ENCODE measurements at regions not wholly inside any gene's neighbourhood (a gene's known extent, or its start where the extent isn't known, plus 50 kb on each side); places are given as distances from the start of the nearest gene placed in this dataset.

DNA sequence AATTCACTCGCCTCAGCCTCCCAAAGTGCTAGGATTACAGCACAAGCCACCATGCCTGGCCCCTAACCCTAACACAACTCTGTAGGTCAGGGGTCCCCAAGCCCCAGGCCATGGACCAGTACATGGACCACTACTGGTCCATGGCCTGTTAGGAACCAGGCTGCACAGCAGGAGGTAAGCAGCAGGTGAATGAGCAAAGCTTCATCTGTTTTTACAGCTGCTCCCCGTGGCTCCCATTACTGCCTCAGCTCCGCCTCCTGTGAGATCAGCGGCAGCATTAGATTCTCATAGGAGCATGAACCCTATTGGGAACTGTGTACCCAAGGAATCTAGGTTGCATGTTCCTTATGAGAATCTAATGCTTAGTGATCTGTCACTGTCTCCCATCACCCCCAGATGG is 201.7 kb downstream of the NRP2 start:
- H3K36me3 ChIP-seq (ENCODE audit: control insufficient read depth, insufficient read depth, low read length), result no peaks in the 10 kb centered on the region
- no peak for DNase-seq
- H3K9me3 ChIP-seq (ENCODE audit: control insufficient read depth, low read length), result no peaks in the 10 kb centered on the region
- no peak overlapping the region for H3K4me3 ChIP-seq (ENCODE audit: insufficient read depth, low read depth, low read length, poor library complexity, severe bottlenecking)
- no peak overlapping the region for H3K27ac ChIP-seq (ENCODE audit: insufficient read depth, low read length, poor library complexity, severe bottlenecking)
- H3K27me3 ChIP-seq (replicated peaks; ENCODE audit: control insufficient read depth, insufficient read depth, low read length, poor library complexity, severe bottlenecking), result no peaks in the 10 kb centered on the region
- H3K4me1 ChIP-seq (ENCODE audit: control insufficient read depth, insufficient read depth, low read length, poor library complexity, severe bottlenecking), result no peaks in the 10 kb centered on the region

DNA sequence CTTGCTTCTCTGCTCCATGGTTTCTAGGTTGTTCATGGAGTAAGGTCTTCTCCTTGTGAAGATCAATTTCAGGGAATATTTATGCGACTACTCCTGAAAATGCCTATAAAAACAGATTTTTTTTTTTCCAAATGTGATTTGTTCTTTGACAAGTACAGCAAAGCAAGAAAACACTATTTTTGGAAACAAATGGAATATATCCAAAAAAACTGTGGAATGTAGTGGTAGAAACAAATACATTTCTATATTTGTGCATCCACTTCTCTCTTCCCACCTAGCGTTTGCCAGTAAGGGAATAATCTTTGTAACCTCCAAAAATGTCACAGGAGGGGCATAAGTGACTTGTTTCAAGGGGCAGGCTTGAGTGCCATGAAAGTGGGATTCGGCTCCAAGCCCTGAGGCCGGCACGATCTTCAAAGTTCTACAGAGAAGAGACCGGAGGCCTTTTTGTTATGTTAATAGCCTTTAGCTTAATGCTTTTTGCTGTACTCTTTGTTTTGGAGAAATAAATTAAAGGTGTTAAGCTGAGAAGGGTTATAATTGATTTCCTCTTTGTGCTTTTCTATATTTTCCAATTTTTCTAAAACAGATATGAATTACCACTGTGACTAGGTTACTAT is 200.6 kb downstream of the NRP2 start:
- DNase-seq, result no peak
- Histone ChIP-seq H3K4me1 (ENCODE audit: control insufficient read depth, insufficient read depth, low read length, poor library complexity, severe bottlenecking) (no peaks in the 10 kb centered on the region), H3K27ac (ENCODE audit: insufficient read depth, low read length, poor library complexity, severe bottlenecking) (no peak overlapping the region), H3K9me3 (ENCODE audit: control insufficient read depth, low read length) (no peaks in the 10 kb centered on the region), H3K36me3 (ENCODE audit: control insufficient read depth, insufficient read depth, low read length) (no peaks in the 10 kb centered on the region), H3K4me3 (ENCODE audit: insufficient read depth, low read depth, low read length, poor library complexity, severe bottlenecking) (no peak overlapping the region), H3K27me3 (replicated peaks; ENCODE audit: control insufficient read depth, insufficient read depth, low read length, poor library complexity, severe bottlenecking) (no peaks in the 10 kb centered on the region)

DNA sequence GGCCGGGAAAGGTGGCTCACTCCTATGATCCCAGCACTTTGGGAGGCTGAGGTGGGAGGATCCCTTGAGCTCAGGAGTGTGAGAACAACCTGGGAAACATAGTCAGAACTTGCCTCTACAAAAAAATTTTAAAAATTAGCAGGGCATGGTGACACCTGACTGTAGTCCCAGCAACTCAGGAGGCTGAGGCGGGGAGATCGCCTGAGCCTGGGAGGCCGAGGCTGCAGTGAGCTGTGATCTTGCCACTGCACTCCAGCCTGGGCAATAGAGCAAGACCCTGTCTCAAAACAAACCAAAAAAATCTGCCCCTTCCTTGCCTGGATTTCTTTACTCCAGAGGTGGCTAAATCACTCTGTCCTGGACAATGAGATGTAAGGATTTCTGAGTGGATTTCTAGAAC is 197.7 kb downstream of the NRP2 start:
- H3K9me3 ChIP-seq (ENCODE audit: control insufficient read depth, low read length), result no peaks in the 10 kb centered on the region
- no peak for DNase-seq
- no peaks in the 10 kb centered on the region for H3K4me1 ChIP-seq (ENCODE audit: control insufficient read depth, insufficient read depth, low read length, poor library complexity, severe bottlenecking)
- no peaks in the 10 kb centered on the region for H3K36me3 ChIP-seq (ENCODE audit: control insufficient read depth, insufficient read depth, low read length)
- H3K27me3 ChIP-seq (replicated peaks; ENCODE audit: control insufficient read depth, insufficient read depth, low read length, poor library complexity, severe bottlenecking), result no peaks in the 10 kb centered on the region
- H3K27ac ChIP-seq (ENCODE audit: insufficient read depth, low read length, poor library complexity, severe bottlenecking), result no peak overlapping the region
- H3K4me3 ChIP-seq (ENCODE audit: insufficient read depth, low read depth, low read length, poor library complexity, severe bottlenecking), result no peak overlapping the region

DNA sequence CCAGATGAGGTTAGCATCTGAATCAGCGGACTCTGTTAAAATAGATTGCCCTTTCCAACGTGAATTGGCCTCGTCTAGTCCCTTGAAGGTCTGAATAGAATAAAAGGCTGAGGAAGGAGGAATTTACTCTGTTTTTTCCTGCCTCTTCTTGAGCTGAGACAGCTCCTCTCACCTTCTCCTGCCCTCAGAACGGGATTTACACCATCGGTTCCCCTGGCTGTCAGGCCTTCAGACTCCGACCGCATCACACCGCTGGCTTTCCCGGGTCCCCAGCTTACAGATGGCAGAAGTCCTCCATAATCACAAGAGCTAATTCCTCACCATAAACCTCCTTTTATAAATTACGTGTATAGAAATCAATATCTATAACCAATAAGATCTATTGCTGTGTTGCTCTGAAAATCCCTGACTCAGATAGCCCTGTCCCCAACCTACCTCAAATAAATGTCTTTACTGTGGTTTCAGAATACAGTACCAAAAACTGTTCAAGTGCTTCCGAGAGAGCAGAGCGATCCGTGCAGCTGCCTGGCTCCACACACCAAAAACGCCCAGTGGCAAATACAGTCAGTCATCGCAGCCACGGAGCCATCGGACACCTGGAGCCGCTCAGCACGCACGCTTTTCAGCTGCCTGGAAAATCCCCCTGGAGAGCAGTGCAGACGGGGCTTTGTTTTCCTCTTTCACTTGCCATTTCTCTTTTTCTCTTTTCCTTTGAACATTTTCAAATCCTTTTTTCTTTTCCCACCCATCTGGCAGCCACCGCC is 196.9 kb downstream of the NRP2 start:
- Histone ChIP-seq H3K27me3 (replicated peaks; ENCODE audit: control insufficient read depth, insufficient read depth, low read length, poor library complexity, severe bottlenecking) (no peaks in the 10 kb centered on the region), H3K36me3 (ENCODE audit: control insufficient read depth, insufficient read depth, low read length) (no peaks in the 10 kb centered on the region), H3K4me3 (ENCODE audit: insufficient read depth, low read depth, low read length, poor library complexity, severe bottlenecking) (no peak overlapping the region), H3K4me1 (ENCODE audit: control insufficient read depth, insufficient read depth, low read length, poor library complexity, severe bottlenecking) (no peaks in the 10 kb centered on the region), H3K9me3 (ENCODE audit: control insufficient read depth, low read length) (no peaks in the 10 kb centered on the region), H3K27ac (ENCODE audit: insufficient read depth, low read length, poor library complexity, severe bottlenecking) (no peak overlapping the region)
- DNase-seq, result no peak

DNA sequence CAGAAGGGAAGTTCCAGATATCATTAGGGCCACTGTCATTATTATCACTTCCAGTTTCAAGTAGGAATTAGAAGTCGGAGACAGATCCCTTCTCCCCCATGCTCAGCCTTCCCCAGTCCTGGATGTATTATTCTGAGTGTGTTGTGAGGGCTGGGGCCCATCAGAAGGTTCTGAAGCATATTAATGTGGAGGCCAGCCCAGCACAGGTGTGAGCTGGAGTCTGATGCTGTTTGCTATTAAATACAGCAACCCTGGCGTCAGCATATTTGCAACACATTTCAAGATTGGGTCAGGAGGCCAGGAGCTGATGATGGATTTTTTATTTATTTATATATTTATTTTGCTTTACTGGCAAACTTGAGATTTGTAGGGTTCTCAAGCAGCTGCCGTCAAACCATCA is 195.2 kb downstream of the NRP2 start:
- DNase-seq, result no peak
- H3K36me3 ChIP-seq (ENCODE audit: control insufficient read depth, insufficient read depth, low read length), result no peaks in the 10 kb centered on the region
- no peak overlapping the region for H3K4me3 ChIP-seq (ENCODE audit: insufficient read depth, low read depth, low read length, poor library complexity, severe bottlenecking)

DNA sequence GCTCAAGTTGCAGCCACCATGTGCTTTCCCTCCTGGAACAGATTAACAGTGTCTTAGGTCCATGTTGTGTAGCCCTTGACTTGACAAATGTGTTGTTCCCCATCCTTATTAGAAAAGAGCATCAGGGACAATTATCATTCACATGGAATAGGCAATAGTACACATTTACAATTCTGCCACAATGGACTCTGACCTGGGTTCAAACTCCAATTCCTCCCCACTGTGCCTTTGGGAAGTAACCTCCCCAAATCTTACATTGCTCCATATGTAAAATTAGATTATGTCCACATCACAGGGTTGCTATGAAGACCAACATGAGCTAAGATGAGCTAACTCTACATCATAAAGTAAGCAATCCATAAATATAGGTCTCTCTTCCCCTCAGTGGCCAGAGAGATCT is 193.8 kb downstream of the NRP2 start:
- no peaks in the 10 kb centered on the region for H3K4me1 ChIP-seq (ENCODE audit: control insufficient read depth, insufficient read depth, low read length, poor library complexity, severe bottlenecking)
- no peak for DNase-seq
- H3K27ac ChIP-seq (ENCODE audit: insufficient read depth, low read length, poor library complexity, severe bottlenecking), result no peak overlapping the region
- H3K27me3 ChIP-seq (replicated peaks; ENCODE audit: control insufficient read depth, insufficient read depth, low read length, poor library complexity, severe bottlenecking), result no peaks in the 10 kb centered on the region
- no peaks in the 10 kb centered on the region for H3K36me3 ChIP-seq (ENCODE audit: control insufficient read depth, insufficient read depth, low read length)
- H3K9me3 ChIP-seq (ENCODE audit: control insufficient read depth, low read length), result no peaks in the 10 kb centered on the region
- H3K4me3 ChIP-seq (ENCODE audit: insufficient read depth, low read depth, low read length, poor library complexity, severe bottlenecking), result no peak overlapping the region

More for the DNA sequence above, 195.2 kb downstream of the NRP2 start:
- H3K4me1 ChIP-seq (ENCODE audit: control insufficient read depth, insufficient read depth, low read length, poor library complexity, severe bottlenecking), result no peaks in the 10 kb centered on the region
- no peaks in the 10 kb centered on the region for H3K27me3 ChIP-seq (replicated peaks; ENCODE audit: control insufficient read depth, insufficient read depth, low read length, poor library complexity, severe bottlenecking)
- H3K27ac ChIP-seq (ENCODE audit: insufficient read depth, low read length, poor library complexity, severe bottlenecking), result no peak overlapping the region
- no peaks in the 10 kb centered on the region for H3K9me3 ChIP-seq (ENCODE audit: control insufficient read depth, low read length)

DNA sequence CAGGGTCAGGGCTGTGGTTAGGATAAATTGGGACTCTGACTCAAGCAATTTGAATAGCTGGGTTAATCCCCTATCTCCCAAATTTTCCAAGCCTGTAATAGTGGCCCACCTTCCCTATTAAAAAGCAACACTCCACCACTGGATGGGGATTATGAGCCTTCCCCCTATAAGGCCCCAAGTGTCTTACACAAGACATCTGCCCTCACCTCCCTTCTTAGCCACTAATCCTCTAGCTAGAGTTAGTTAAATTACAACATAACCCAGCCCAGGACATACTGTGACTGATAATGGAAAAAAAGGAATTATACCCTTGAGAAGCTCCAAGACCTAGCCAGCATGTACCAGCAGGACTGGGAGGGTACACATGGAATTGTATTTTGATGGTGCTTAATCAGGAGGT is 190.4 kb downstream of the NRP2 start:
- H3K36me3 ChIP-seq (ENCODE audit: control insufficient read depth, insufficient read depth, low read length), result no peaks in the 10 kb centered on the region
- H3K4me3 ChIP-seq (ENCODE audit: insufficient read depth, low read depth, low read length, poor library complexity, severe bottlenecking), result no peak overlapping the region
- DNase-seq, result no peak
- no peak overlapping the region for H3K27ac ChIP-seq (ENCODE audit: insufficient read depth, low read length, poor library complexity, severe bottlenecking)
- no peaks in the 10 kb centered on the region for H3K9me3 ChIP-seq (ENCODE audit: control insufficient read depth, low read length)
- H3K4me1 ChIP-seq (ENCODE audit: control insufficient read depth, insufficient read depth, low read length, poor library complexity, severe bottlenecking), result no peaks in the 10 kb centered on the region
- no peaks in the 10 kb centered on the region for H3K27me3 ChIP-seq (replicated peaks; ENCODE audit: control insufficient read depth, insufficient read depth, low read length, poor library complexity, severe bottlenecking)

DNA sequence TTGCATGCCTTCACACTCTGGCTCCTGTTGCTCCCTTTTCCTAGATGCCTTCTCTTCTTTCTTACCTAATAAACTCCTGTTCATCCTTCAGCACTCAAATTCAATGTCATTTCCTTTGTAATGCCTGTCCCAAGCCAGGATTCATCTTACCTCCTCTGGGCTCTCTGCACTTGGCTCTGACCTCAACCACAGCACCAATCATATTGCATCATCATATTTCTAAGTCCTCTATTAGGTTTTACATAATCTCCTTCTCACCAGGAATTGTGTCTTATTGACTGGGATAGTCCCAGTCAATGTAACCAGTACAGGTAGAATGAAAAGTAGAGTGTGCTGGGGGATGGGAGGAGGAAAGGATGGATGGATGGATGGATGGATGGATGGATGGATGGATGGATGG is 187.1 kb downstream of the NRP2 start:
- Histone ChIP-seq H3K9me3 (ENCODE audit: control insufficient read depth, low read length) (no peaks in the 10 kb centered on the region), H3K36me3 (ENCODE audit: control insufficient read depth, insufficient read depth, low read length) (no peaks in the 10 kb centered on the region), H3K27ac (ENCODE audit: insufficient read depth, low read length, poor library complexity, severe bottlenecking) (no peak overlapping the region), H3K4me3 (ENCODE audit: insufficient read depth, low read depth, low read length, poor library complexity, severe bottlenecking) (no peak overlapping the region), H3K4me1 (ENCODE audit: control insufficient read depth, insufficient read depth, low read length, poor library complexity, severe bottlenecking) (no peaks in the 10 kb centered on the region), H3K27me3 (replicated peaks; ENCODE audit: control insufficient read depth, insufficient read depth, low read length, poor library complexity, severe bottlenecking) (no peaks in the 10 kb centered on the region)
- DNase-seq, result no peak

DNA sequence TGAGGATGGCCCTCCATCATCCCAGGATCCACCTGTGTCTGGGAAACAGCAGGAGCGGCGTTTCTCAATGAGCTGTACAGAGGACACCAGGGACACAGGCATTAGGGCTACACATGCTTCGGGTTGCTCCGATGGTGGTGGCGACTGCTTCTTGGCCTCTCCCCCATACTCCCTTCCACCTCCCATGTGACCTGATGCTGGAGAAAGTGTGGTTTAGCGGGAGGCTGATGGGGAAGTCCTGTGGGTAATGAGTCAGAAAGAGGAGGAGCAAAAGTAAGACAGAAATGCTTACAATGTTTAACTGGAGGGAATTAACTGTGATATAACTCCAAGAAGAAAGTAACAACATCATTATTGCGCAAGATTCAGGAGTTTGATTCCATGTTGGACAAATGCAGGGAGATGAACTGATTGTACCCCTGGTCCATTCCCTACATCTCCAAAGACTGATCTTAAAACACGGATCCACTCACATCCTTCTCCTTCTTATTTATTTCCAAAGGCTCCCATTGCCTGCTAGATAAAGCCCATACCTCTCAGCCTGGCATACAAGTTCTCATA is 186.6 kb downstream of the NRP2 start:
- Histone ChIP-seq H3K4me3 (ENCODE audit: insufficient read depth, low read depth, low read length, poor library complexity, severe bottlenecking) (no peak overlapping the region), H3K36me3 (ENCODE audit: control insufficient read depth, insufficient read depth, low read length) (no peaks in the 10 kb centered on the region), H3K27me3 (replicated peaks; ENCODE audit: control insufficient read depth, insufficient read depth, low read length, poor library complexity, severe bottlenecking) (no peaks in the 10 kb centered on the region), H3K27ac (ENCODE audit: insufficient read depth, low read length, poor library complexity, severe bottlenecking) (no peak overlapping the region), H3K4me1 (ENCODE audit: control insufficient read depth, insufficient read depth, low read length, poor library complexity, severe bottlenecking) (no peaks in the 10 kb centered on the region), H3K9me3 (ENCODE audit: control insufficient read depth, low read length) (no peaks in the 10 kb centered on the region)
- DNase-seq, result no peak

DNA sequence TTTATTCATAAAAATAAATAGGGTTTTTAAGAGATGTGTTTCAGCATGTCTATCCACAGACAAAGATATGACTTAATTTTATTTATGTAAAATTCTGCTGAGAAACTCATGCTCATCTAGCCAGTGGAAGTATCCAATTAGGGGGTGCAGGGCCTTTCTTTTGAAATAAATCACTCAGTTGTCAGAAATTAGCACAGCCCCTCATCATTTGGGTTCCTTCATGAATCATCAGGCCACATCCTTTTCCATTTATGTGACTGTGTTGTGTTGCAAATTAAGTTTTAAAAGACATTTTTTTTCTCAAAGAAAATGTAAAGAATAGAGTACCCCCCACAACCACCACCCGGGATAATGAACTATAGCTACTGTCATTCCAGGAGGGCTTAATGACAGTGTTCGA is 185.8 kb downstream of the NRP2 start:
- Histone ChIP-seq H3K27ac (ENCODE audit: insufficient read depth, low read length, poor library complexity, severe bottlenecking) (no peak overlapping the region), H3K9me3 (ENCODE audit: control insufficient read depth, low read length) (no peaks in the 10 kb centered on the region), H3K4me3 (ENCODE audit: insufficient read depth, low read depth, low read length, poor library complexity, severe bottlenecking) (no peak overlapping the region), H3K27me3 (replicated peaks; ENCODE audit: control insufficient read depth, insufficient read depth, low read length, poor library complexity, severe bottlenecking) (no peaks in the 10 kb centered on the region), H3K36me3 (ENCODE audit: control insufficient read depth, insufficient read depth, low read length) (no peaks in the 10 kb centered on the region), H3K4me1 (ENCODE audit: control insufficient read depth, insufficient read depth, low read length, poor library complexity, severe bottlenecking) (no peaks in the 10 kb centered on the region)
- no peak for DNase-seq
